Chondrocyte (in vitro differentiated cells): ENCODE measurements at regions not wholly inside any gene's neighbourhood (a gene's known extent, or its start where the extent isn't known, plus 50 kb on each side); places are given as distances from the start of the nearest gene placed in this dataset.

Experiments used
- DNase-seq: peaks from one replicate; pipeline ENCODE4 v3.0.0; 2021; ENCODE audit warnings: mixed read lengths, low spot score
- H3K27ac Mint-ChIP-seq: one replicate; pipeline ENCODE4 v1.8.0; 2021; ENCODE audit warnings: mild to moderate bottlenecking, moderate library complexity, mixed read lengths; ENCODE audit not compliant: unreplicated experiment
- H3K27me3 Mint-ChIP-seq: 2 replicates; pipeline ENCODE4 v1.8.0; 2021; ENCODE audit warnings: low read depth, mixed read lengths
- H3K36me3 Mint-ChIP-seq: 2 replicates; pipeline ENCODE4 v1.8.0; 2021; ENCODE audit warnings: low read depth, mixed read lengths
- H3K4me1 Mint-ChIP-seq: 2 replicates; pipeline ENCODE4 v1.8.0; 2021; ENCODE audit warnings: low read depth, mild to moderate bottlenecking, mixed read lengths
- H3K4me3 Mint-ChIP-seq: one replicate; pipeline ENCODE4 v1.8.0; 2021; ENCODE audit warnings: mild to moderate bottlenecking, moderate library complexity, mixed read lengths; ENCODE audit not compliant: unreplicated experiment
- H3K9me3 Mint-ChIP-seq: 2 replicates; pipeline ENCODE4 v1.8.0; 2021; ENCODE audit warnings: low read depth, mixed read lengths
- CTCF ChIP-seq: fragments of 200-600 bp; sonication (generic); IDR thresholded peaks from 2 replicates; pipeline ENCODE4 v1.5.0; 2021; ENCODE audit warnings: antibody characterized with exemption, mild to moderate bottlenecking, moderate library complexity

DNA sequence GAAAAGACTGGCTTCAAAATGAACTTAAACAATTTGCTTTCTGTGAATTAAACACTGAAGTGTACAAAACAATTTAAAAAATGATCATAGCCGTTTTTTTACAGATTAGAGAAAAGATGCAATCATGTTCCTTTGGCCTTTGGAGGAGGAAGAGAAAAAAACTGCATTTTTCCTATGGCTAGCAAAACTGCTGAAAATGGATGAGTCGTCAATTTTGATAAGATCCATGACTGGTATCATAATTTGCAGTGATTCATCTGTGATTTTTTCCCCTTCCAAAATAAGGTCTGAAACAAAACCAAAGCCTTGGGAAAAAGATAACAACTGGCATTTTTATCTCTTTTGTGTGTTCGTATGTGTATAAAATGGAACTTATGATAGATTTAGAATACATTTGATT, 255.6 kb upstream of the SATB1 start:
- Mint-ChIP-seq H3K9me3 (peaks cover 4% of the 10 kb centered on the region), H3K4me3 (no peak overlapping the region), H3K27me3 (peaks cover 4% of the 10 kb centered on the region), H3K4me1 (no peaks in the 10 kb centered on the region), H3K36me3 (no peaks in the 10 kb centered on the region), H3K27ac (no peak overlapping the region)
- no peak for TF ChIP-seq CTCF
- DNase-seq = no peak

DNA sequence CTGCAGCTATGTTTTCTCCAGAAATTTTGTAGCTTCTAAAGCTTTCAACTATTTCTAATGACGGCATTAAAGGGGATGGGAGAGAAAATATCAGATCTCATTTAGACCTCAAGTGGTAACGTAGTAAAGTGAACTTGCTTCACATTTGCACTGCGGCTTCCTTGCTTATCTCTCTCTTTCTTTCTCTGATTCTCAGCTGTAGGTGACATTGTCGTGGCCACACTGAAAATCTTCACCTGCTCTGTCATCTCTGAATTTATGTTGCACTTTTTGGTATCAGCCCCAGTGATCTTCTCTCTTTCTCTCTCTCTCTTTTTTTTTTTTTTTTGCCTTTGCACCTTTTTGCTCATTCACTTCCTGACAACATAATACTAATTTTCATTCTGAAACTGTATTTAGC, 254.1 kb upstream of the SATB1 start:
- no peak for TF ChIP-seq CTCF
- Mint-ChIP-seq H3K4me3 (no peak overlapping the region), H3K4me1 (no peaks in the 10 kb centered on the region), H3K27ac (no peak overlapping the region), H3K27me3 (peaks cover 3% of the 10 kb centered on the region), H3K9me3 (no peaks in the 10 kb centered on the region), H3K36me3 (no peaks in the 10 kb centered on the region)
- DNase-seq = no peak

DNA sequence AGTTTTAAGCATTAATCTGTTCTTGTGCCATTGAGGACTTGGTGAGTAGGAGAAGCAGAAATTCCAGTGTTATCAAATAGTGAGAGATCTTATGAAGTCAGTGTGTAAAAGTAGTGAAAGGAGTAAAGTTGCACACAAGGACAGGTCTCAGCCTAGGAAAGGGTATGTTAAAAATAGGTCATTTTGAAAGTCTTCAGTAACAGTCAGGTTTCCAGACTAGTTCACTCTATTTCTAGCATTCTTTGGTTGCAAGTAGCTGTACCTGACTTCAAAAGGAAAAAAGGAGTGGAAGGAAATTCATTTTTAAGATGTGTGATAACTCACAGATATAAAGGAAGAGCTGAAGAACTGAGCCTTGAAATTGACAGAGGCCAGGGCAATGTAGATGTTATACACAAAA, 250.1 kb upstream of the SATB1 start:
- no peak overlapping the region for H3K27ac Mint-ChIP-seq
- no peak overlapping the region for H3K4me3 Mint-ChIP-seq
- no peaks in the 10 kb centered on the region for H3K4me1 Mint-ChIP-seq
- DNase-seq = no peak
- H3K27me3 Mint-ChIP-seq = peaks cover 3% of the 10 kb centered on the region
- no peaks in the 10 kb centered on the region for H3K36me3 Mint-ChIP-seq
- H3K9me3 Mint-ChIP-seq = no peaks in the 10 kb centered on the region
- TF ChIP-seq CTCF = no peak

GRCh38 chr3:18672561-18672960, 247.4 kb upstream of the SATB1 start:
- Mint-ChIP-seq H3K27ac (no peak overlapping the region), H3K4me3 (no peak overlapping the region), H3K36me3 (no peaks in the 10 kb centered on the region), H3K4me1 (no peaks in the 10 kb centered on the region), H3K9me3 (peaks cover 3% of the 10 kb centered on the region), H3K27me3 (peaks cover 5% of the 10 kb centered on the region)
- TF ChIP-seq CTCF = no peak
- no peak for DNase-seq

DNA sequence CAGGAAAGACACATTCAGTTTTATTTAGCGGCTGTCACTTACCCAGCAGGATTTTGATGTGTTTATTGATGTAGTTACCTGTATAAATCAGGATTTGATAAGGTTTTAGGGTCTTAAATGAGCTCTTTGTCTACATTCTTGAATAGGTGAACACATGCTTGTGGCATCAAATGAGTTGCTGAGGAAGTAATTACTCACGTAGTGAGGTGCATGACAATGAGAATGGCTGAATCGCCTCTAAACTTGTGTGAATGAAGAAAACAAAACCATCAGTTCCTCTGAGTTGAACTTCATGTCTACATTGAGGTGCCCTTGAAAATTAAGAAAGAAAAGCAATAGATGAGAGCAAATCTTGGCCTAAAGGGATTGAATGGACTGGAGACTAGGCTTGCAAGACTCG, 245.6 kb upstream of the SATB1 start:
- DNase-seq = no peak
- no peak for TF ChIP-seq CTCF
- H3K27ac Mint-ChIP-seq = no peak overlapping the region
- H3K4me3 Mint-ChIP-seq = no peak overlapping the region
- peaks cover 3% of the 10 kb centered on the region for H3K9me3 Mint-ChIP-seq
- H3K4me1 Mint-ChIP-seq = no peaks in the 10 kb centered on the region
- H3K27me3 Mint-ChIP-seq = peaks cover 5% of the 10 kb centered on the region
- H3K36me3 Mint-ChIP-seq = no peaks in the 10 kb centered on the region
